Activated CD8-positive, alpha-beta memory T cell treated with anti-CD3 and anti-CD28 coated beads for 36 hours (primary cell): ENCODE measurements at regions not wholly inside any gene's neighbourhood (a gene's known extent, or its start where the extent isn't known, plus 50 kb on each side); places are given as distances from the start of the nearest gene placed in this dataset.

Experiments used
- CTCF ChIA-PET: fragments of 350-600 bp; sonication (Branson Sonifier 250); formaldehyde crosslinking; loops from one replicate; lab custom pipeline; 2021; ENCODE audit warnings: antibody characterized with exemption; lab: Charles Lee
- POLR2A ChIA-PET: fragments of 350-600 bp; sonication (Branson Sonifier 250); formaldehyde crosslinking; loops from one replicate; lab custom pipeline; 2021; ENCODE audit warnings: antibody characterized with exemption; lab: Charles Lee

DNA sequence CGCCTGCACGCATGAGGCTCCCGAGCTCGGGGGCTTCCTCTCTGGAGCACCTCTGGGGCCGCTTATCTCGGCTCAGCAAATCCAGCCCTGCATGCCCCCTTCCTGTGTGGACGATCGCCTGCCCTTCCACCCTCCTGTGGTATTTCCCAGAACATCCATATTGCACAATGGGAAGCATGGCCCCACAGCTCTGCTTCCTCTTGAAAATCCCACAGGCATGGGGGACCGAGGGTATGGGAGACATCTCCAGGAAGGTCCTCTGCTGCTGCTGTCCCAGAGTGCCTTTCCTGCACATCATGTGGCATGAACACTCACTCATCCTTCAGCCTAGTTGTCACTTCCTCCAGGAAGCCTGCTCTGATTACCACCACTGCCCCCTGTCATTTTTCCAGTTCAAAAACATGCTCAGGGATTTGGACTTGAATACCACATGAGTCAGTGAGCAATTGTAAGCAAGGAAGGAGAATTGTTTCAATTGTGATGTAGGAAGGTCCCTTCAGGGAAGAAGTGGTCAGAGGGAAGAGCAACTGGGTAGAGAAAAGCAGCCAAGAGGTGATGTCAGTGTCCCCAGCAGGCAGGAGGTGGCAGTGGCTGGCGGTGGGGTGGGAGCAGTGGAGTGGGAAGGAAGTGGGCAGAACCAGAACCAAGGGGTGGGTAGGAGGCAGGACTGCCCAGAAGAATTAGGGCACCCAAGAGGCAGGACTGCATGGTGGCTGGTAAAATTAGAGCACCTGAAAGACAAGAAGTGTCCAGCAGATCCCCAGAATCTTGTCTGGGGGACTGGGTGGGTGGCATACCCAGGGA lies 67.5 kb upstream of the ZMIZ1 start:
- ChIA-PET CTCF (no interaction called here), POLR2A (no interaction called here)

DNA sequence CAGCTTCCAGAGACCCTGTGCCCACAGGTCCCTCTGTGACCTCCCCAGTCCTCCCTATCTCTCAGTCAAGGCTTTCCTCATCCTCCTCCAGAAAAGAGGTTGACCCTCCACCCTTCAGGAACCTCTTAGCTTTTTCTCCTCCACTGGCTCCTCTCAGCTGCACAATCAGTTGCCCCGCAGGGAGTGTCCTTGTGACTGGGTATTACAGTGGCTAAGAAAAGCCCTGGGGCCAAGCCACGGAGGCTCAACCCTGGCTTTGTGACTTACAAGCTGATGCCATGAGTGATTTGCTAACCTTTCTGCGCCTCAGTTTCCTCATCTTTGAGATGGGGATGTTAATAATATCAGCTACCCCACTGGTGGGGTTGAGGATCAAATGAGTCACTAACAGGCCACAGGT lies 66.4 kb upstream of the ZMIZ1 start:
- ChIA-PET POLR2A (no interaction called here), CTCF (no interaction called here)

DNA sequence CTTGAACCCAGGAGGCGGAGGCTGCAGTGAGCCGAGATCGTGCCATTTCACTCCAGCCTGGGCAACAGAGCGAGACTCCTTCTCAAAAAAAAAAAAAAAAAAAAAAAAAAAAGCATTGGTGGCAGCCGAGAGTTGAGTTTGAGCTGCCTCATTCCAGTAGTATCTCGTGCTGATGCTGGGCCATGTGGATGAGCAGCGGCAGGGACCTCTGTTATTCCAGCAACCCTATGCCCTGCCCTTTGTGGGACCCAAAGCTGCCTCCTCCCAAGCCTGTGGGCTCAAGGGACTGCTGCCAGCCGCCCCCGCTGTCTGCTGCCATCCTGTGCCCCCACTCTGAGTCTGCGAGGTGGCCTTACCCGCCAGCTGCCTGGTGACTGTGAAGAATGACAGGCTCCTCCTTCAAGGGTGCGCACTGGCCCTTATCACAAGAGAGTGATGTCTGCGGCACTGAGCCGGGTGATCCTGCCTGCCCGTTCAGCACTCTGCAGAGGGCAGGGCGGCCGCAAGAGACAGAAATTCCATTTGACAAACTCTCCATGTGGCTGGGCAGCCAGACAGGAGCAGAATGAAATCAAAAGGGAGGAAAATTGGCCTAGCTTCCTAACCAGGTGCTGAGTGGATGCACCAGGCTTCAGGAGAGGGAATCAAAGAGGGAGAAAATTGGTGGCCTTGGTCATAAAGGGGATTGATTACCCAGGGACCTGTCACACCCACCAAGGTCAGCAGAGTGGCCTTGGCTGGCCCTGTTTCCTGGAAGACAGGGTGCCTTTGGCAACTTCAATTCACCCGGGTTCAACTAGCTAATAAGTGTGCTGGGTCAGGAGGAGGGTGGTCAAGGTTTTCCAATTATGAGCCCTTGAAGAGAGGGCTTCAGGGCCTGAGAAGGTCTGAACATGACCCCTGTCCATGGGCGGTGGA lies 65.3 kb upstream of the ZMIZ1 start:
- CTCF ChIA-PET: no interaction called here

DNA sequence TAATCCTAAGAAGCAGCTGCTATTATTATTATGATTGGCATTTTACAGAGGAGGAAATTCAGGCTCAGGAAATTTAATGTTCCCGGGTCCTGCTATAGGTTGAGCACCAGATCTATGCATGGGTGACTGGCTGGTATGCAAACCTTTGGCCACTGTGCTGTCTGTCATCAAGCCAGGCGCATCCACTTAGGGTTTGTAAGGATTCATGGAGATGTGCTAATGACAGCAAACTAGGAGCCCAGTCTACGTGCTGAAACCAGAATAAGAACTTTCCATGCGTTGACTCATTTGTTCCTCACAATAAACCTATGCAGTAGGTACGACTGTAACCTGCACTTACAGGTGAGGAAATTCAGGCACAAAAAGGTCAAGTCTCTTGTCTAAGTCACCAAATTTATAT lies 64.5 kb upstream of the ZMIZ1 start:
- POLR2A ChIA-PET: no interaction called here
- CTCF ChIA-PET: no interaction called here

More for the DNA sequence above, 65.3 kb upstream of the ZMIZ1 start:
- POLR2A ChIA-PET: no interaction called here

DNA sequence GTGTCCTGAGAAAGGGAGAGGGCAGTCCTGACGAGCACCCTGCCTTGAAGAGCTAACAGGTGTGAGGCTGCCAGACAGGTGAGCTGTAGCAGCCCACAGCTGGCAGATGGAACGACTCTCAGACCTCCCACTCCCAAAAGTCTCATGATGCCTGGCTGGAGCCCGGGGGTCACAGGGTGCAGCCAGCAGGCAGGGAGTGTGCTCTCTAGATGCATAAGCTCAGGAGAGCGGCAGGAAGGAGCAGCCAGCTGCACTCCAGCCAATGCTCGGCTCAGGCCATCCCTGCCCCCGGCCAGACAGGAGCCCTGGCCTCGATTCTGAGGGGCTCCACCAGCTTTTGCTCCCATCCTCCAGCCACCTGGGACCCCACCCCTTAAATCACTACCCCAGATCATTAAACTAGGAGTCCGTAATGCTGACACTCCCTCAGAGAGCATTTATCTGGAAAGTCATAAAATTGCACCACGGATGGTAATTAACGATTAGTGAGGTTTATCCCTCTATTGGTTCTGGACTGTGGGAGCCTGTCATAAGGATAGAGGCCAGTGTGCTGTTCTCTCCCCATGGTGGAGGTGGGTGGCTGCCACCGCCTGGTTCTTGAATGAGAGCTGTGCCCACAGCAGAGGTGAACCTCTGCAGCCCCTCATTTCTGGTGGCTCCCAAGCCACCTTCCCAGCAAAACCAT lies 63.5 kb upstream of the ZMIZ1 start:
- POLR2A ChIA-PET: no interaction called here
- CTCF ChIA-PET: no interaction called here

DNA sequence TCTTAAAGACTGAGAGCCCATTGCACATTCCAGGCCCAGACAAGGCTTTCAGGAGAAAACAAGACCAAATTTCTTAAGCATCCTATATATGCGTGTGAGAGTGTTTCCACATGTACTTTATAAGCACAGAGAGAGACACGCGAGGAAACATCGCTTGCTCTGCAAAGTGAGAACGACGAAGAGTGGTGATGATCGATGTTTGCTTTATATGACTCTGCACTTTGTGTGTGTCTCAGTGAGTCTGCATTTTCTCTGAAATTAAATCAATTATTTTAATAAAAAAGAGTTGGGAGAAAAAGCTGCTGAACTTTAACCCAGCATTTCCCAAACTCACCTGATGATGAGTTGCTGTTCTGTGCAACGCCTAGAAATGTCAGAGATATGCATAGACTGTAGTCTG lies 61.7 kb upstream of the ZMIZ1 start:
- ChIA-PET CTCF (interaction anchor here (1.1 kb wide), 1 partner anchor 60 kb away, joined by 3 read pairs; no protein-coding TSS in a partner anchor), POLR2A (no interaction called here)

DNA sequence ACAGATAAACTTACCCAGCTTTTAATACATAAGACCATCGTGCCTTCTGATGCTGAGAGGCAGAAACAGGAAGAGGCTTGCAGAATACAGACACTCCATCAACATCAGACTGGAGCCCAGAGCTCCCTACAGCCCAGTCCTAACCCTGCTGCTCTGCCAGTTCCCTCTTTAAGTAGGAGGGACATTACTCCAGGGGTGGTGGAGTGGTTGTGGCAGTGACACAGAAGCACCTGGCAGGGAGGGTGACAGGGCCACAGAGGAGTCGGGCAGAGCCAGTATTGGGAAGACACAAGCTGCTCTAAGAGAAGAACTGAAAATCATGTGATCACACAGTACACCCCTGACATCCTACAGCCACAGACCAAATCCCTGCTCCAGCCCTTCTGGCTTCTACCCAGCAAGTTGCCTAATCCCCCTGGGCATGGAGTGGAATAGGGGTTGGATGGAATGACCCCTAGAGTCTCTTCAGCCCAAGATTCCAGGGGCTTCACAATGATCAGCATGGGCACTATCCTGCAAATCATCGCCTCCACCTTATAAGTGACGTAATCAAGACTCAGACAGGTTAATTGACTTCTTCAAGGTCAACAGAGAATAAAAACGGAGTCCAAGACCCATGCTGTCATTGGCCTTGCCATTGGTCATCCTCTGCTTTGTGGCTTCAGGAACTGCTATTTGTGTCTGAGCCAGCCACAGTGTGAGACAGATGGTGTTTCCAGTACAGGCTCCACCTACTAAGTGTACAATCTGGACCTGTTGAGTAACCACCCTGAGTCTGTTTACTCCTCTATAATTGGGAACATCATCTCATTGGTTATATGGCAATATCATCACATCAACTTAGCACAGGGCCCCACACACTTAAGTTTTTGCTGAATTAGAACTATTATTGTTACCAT lies 61.1 kb upstream of the ZMIZ1 start:
- ChIA-PET CTCF (interaction anchor here (1.1 kb wide), 1 partner anchor 59 kb away, joined by 3 read pairs; no protein-coding TSS in a partner anchor), POLR2A (no interaction called here)

DNA sequence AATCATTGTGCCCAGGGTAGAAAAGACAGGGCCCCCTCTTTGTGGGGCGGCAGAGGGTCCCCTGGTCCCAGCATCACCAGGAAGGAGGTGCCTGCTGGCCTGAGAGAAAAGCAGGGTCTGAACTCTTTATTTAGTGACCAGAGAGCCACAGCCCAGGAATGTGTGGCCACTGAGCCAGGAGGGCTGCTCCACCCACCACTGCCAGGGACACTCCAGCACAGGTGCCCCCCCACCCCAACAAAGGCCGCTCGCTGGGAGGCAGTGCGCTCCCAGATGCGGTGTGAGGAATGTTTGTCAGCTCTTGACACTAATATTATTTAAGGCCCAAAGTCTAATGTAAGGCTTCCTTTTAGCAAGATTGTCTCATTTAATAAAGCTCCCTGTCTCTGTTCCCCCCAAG lies 59.6 kb upstream of the ZMIZ1 start:
- ChIA-PET POLR2A (no interaction called here), CTCF (no interaction called here)

DNA sequence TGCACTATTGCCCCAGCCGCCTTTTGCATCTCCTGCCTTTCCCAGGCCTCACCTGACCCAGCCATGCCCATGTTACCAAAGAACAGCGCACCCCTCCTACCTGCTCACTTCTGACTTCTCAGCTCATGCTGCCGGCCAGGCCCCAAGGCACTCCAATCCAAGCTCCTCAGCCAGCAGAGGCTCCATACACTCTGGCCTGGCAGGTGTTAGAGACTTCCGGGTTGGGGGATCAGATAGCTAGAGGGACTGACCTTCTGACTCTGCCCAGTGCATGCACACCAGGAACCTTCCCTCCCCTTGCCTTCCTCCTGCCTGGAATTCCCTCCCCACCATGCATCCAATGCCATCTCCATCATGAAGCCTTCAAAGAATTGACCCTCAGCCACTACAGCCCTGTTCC lies 56.2 kb upstream of the ZMIZ1 start:
- POLR2A ChIA-PET: no interaction called here

DNA sequence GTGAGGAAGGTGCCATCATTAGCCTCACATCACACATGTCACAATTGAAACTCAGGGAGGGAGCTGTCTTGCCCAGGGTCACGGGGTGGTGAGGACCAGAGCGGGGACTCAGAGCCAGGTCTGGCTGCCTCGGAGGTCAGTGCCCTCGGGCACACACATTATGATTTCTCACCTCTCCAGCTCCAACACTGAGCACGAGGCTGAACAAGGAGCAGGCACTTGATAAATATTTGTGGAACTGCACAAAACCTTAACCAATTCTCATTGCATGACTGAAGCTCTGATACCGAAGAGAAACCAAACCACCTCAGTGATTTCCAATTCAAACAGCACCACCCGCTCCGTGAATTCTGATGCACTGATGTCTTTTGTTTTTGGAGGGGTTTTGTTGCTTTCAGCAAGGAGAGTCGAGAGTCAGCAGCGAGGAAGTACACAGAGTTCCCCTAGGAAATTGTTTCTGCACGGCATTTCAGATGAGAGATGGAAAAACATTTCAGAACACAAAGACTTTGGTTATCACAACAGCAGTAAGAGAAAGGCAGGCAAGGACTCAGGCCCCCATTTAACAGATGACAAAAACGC lies 55.3 kb upstream of the ZMIZ1 start:
- ChIA-PET POLR2A (no interaction called here), CTCF (no interaction called here)

More for the DNA sequence above, 56.2 kb upstream of the ZMIZ1 start:
- CTCF ChIA-PET: no interaction called here

DNA sequence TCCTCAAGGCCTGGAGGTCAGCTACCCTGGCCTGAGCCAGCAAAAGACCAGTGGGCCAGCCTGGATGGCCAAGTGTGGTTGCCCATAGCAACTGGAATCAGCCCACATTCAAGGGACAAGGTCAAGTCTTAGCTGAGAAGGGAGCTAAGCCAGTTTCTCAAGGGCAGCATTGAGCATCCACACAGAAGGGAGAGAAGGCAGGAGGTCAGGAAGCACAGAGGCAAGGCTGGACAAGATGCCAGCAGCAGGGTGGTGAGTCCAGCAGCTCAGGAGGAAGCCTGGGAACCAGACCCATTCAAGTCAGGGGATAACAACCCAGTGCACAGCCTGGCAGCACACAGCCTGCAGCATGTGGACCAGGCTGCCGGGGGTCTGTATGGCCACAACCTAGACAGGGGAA lies 54.0 kb upstream of the ZMIZ1 start:
- POLR2A ChIA-PET: no interaction called here

DNA sequence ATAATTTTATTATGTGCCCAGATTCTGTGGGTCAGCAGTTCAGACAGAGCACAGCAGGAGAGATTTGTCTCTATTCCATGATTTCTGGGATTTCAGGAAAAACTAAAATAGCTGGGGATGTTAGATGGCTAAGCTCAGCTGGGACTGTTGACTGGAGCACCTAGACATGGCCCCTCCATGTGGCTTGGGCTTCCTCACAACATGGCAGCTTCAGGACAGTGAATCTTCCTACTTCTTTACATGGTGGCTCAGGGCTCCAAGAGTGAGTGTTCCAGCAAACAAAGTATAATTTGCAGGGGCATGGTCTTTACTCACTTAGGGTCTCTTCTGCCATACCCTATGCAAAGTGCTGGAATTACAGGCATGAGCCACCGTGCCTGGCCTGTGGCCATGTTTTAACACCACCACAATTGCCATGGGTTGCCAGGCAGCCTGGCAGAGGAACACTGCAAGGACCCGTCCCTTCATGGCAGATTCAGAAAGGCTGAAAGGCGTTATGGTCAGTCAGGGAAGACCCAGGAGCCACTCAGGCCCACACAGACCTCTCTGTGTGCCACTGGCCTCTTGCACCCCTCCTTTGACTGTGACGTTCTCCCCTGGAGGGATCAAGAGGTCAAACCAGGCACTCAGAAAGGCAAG lies 50.8 kb upstream of the ZMIZ1 start:
- CTCF ChIA-PET: no interaction called here
- POLR2A ChIA-PET: no interaction called here

More for the DNA sequence above, 54.0 kb upstream of the ZMIZ1 start:
- CTCF ChIA-PET: no interaction called here

DNA sequence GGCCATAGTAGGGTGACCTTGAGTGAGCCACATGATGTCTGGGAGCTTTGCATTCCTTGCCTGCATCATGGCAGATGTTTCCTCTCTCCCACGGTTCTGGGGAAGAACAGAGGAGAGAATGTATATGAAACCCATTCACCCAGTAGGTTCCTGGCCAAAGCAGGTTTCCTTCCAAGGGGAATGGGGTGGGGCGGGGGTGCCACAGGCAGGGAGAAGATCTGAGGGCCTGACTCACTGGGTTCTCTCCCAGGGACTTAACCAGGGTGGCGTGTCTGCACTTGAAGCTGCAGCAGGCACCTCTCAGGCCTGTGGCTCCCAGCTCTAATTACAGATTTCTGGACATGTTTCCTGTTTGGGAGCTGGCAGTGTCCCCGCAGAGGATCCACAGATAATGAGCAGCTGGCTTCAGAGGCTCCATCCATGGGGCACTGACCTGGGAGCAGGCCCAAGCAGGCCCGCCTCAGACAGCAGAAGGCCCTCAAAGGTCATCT lies 50.2 kb upstream of the ZMIZ1 start:
- POLR2A ChIA-PET: no interaction called here
- CTCF ChIA-PET: no interaction called here
